ENCODE measurements at regions not wholly inside any gene's neighbourhood (a gene's known extent, or its start where the extent isn't known, plus 50 kb on each side); places are given as distances from the start of the nearest gene placed in this dataset.

- Histone ChIP-seq H3K4me3 (no peak overlapping the region), H3K9me3 (no peaks in the 10 kb centered on the region), H3K4me1 (peaks cover 14% of the 10 kb centered on the region), H3K27me3 (ENCODE audit: insufficient read depth in 3 of 3, low read length in 2 of 3) (peaks cover 0 to 2% (median 0%) of the 10 kb centered on the region in 3 donors), H3K36me3 (ENCODE audit: insufficient read depth in 1 of 2, low read depth in 1 of 2) (no peaks in the 10 kb centered on the region), H3K27ac (no peak overlapping the region)
- no peak for TF ChIP-seq CTCF (IDR thresholded peaks at IDR 0.05)
- ATAC-seq (no peak), DNase-seq (no peak)
- intact Hi-C loops (cut with DNase I), result no loop called here
- WGBS, 3 donors, result 52 to 71% (median 55%) methylated on average over 4 of the region's 4 CpGs
Measured at GRCh38 chr1:200228486-200228885, 181.3 kb downstream of the ZNF281 start.

GRCh38 chr1:200228081-200228480, 181.8 kb downstream of the ZNF281 start:
- WGBS, 3 donors, result 28 to 32% (median 32%) methylated on average over 6 of the region's 6 CpGs
- Histone ChIP-seq H3K27me3 (ENCODE audit: insufficient read depth in 3 of 3, low read length in 2 of 3) (peaks cover 0 to 2% (median 0%) of the 10 kb centered on the region in 3 donors), H3K36me3 (ENCODE audit: insufficient read depth in 1 of 2, low read depth in 1 of 2) (no peaks in the 10 kb centered on the region), H3K4me1 (peaks cover 14% of the 10 kb centered on the region), H3K27ac (no peak overlapping the region), H3K9me3 (no peaks in the 10 kb centered on the region), H3K4me3 (no peak overlapping the region)
- TF ChIP-seq CTCF (IDR thresholded peaks at IDR 0.05), result no peak
- no peak for ATAC-seq
- intact Hi-C loops (cut with DNase I), result no loop called here
- DNase-seq, result no peak
